Hepatocyte (in vitro differentiated cells): ENCODE measurements at regions not wholly inside any gene's neighbourhood (a gene's known extent, or its start where the extent isn't known, plus 50 kb on each side); places are given as distances from the start of the nearest gene placed in this dataset.

Experiments
- DNase-seq: peaks from one replicate; pipeline ENCODE4 v3.0.0-alpha.2; 2016; ENCODE audit warnings: low spot score
- H2AFZ ChIP-seq: fragments of 200-600 bp; sonication (generic); 2 replicates; pipeline ENCODE4 v1.6.0; 2016; ENCODE audit warnings: antibody characterized with exemption, mild to moderate bottlenecking
- H3K27ac ChIP-seq: fragments of 200-600 bp; sonication (generic); 2 replicates; pipeline ENCODE4 v1.5.1; 2016; ENCODE audit warnings: mild to moderate bottlenecking
- H3K27me3 ChIP-seq: fragments of 200-600 bp; sonication (generic); 2 replicates; pipeline ENCODE4 v1.6.1; 2016
- H3K36me3 ChIP-seq: fragments of 200-600 bp; sonication (generic); replicated peaks from 2 replicates; pipeline ENCODE4 v1.5.1; 2016; ENCODE audit warnings: low read depth; ENCODE audit not compliant: insufficient read depth
- H3K4me1 ChIP-seq: fragments of 200-600 bp; sonication (generic); 2 replicates; pipeline ENCODE4 v1.5.1; 2016; ENCODE audit warnings: mild to moderate bottlenecking, moderate library complexity; ENCODE audit not compliant: insufficient read depth
- H3K4me2 ChIP-seq: fragments of 200-600 bp; sonication (generic); 2 replicates; pipeline ENCODE4 v1.6.0; 2016
- H3K4me3 ChIP-seq: fragments of 200-600 bp; sonication (generic); 2 replicates; pipeline ENCODE4 v1.5.1; 2016; ENCODE audit warnings: mild to moderate bottlenecking
- H3K79me2 ChIP-seq: fragments of 200-600 bp; sonication (generic); 2 replicates; pipeline ENCODE4 v1.6.0; 2017; ENCODE audit warnings: mild to moderate bottlenecking
- H3K9me2 ChIP-seq: fragments of 200-600 bp; sonication (generic); replicated peaks from 2 replicates; pipeline ENCODE4 v1.6.0; 2017; ENCODE audit warnings: mild to moderate bottlenecking; ENCODE audit not compliant: insufficient read depth
- H3K9me3 ChIP-seq: fragments of 200-600 bp; sonication (generic); 2 replicates; pipeline ENCODE4 v1.5.1; 2016; ENCODE audit warnings: low read depth, mild to moderate bottlenecking
- H4K20me1 ChIP-seq: fragments of 200-600 bp; sonication (generic); 2 replicates; pipeline ENCODE4 v1.6.0; 2016; ENCODE audit warnings: mild to moderate bottlenecking; ENCODE audit not compliant: insufficient read depth, poor library complexity, severe bottlenecking
- EZH2 ChIP-seq: fragments of 200-600 bp; sonication (generic); IDR thresholded peaks from 2 replicates; pipeline ENCODE4 v1.6.1; 2016; ENCODE audit warnings: antibody characterized with exemption, mild to moderate bottlenecking, borderline replicate concordance
- EZH2phosphoT487 ChIP-seq: fragments of 200-600 bp; sonication (generic); IDR thresholded peaks from one replicate; pipeline ENCODE4 v1.6.1; 2018; ENCODE audit warnings: antibody characterized with exemption, mild to moderate bottlenecking, low read depth, moderate library complexity; ENCODE audit not compliant: unreplicated experiment, severe bottlenecking
- WGBS: methylation state at CpG from one replicate; pipeline ENCODE4 v1.1.6; 2016; ENCODE audit warnings: low lambda C conversion rate; ENCODE audit errors: missing lambda C conversion rate; 5-methylcytosine and 5-hydroxymethylcytosine counted together
- TF ChIP-seq, protein P1 (sequence below): fragments of 200-600 bp; sonication (generic); IDR thresholded peaks from 2 replicates; pipeline ENCODE4 v1.5.1; 2016; ENCODE audit warnings: antibody characterized with exemption, mild to moderate bottlenecking; ENCODE audit not compliant: poor library complexity

DNA sequence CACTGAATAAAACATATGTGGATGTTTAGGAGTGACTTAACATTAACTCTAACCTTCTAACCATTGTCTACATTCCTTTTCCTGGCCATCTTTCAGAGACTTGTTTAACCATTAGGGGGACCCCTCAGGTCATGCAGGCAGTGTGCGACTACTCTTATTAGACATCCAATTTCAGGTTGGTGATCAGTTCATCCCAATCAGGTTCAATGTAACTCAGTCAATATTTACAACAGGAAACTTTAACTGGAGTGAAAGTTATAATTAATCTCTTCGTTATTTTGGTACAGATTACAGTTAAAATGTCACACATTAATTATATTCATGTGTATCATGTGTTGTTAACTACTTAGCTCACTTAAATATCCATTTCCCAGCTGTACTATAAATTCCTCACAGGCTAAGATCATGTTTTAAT, 68.8 kb upstream of the RGS1 start:
- 52% methylated on average over 2 of the region's 2 CpGs for WGBS
- TF ChIP-seq EZH2phosphoT487, result no peak
- no peak for TF ChIP-seq EZH2
- TF ChIP-seq, protein P1, sequence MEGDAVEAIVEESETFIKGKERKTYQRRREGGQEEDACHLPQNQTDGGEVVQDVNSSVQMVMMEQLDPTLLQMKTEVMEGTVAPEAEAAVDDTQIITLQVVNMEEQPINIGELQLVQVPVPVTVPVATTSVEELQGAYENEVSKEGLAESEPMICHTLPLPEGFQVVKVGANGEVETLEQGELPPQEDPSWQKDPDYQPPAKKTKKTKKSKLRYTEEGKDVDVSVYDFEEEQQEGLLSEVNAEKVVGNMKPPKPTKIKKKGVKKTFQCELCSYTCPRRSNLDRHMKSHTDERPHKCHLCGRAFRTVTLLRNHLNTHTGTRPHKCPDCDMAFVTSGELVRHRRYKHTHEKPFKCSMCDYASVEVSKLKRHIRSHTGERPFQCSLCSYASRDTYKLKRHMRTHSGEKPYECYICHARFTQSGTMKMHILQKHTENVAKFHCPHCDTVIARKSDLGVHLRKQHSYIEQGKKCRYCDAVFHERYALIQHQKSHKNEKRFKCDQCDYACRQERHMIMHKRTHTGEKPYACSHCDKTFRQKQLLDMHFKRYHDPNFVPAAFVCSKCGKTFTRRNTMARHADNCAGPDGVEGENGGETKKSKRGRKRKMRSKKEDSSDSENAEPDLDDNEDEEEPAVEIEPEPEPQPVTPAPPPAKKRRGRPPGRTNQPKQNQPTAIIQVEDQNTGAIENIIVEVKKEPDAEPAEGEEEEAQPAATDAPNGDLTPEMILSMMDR, result peak; percentile 37

DNA sequence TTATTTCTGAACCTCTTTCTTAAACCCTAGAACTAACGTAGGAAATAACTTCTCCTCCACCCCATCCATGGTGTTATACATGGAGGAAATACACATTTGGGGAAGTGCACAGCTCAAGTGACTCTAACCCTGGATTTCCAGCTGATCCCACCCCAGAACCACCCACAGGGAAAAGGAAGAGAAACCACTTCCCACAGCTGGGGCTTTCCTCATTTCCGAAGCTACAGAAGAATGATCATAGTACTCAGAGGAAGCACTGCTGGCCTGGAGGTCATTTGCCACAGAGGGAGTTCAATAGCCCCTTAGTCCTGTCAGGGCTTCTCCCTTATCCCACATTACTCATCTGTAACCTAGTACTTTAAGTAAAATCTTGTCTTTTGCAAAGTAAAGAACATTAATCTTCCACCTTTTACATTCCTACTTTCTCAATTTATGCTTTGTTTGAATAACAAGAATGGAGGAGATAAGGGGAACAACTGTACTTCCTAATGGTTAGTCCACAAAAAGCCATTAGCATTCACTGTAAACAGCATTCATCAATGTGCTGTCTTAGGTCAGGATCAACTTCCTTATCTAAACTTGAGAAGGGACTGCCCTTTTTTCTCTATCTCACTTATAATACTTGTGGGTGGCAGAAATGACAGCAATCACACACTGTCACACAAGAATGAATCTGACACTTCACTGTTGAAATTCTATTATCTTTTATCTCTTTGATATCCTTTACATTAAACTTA, 63.0 kb upstream of the RGS1 start:
- Histone ChIP-seq H3K4me3 (no peak overlapping the region), H3K9me3 (no peaks in the 10 kb centered on the region), H2AFZ (no peak overlapping the region), H3K27me3 (no peaks in the 10 kb centered on the region), H3K79me2 (no peaks in the 10 kb centered on the region), H4K20me1 (no peaks in the 10 kb centered on the region), H3K36me3 (no peaks in the 10 kb centered on the region), H3K4me1 (no peaks in the 10 kb centered on the region), H3K4me2 (no peak overlapping the region), H3K9me2 (no peaks in the 10 kb centered on the region), H3K27ac (no peak overlapping the region)
- no peak for DNase-seq
- 50% methylated on average over 2 of the region's 2 CpGs for WGBS
- TF ChIP-seq, protein P1, result no peak
- no peak for TF ChIP-seq EZH2
- no peak for TF ChIP-seq EZH2phosphoT487

More for the DNA sequence above, 68.8 kb upstream of the RGS1 start:
- Histone ChIP-seq H4K20me1 (no peaks in the 10 kb centered on the region), H3K4me3 (no peak overlapping the region), H3K27ac (no peak overlapping the region), H2AFZ (no peak overlapping the region), H3K27me3 (no peaks in the 10 kb centered on the region), H3K36me3 (no peaks in the 10 kb centered on the region), H3K79me2 (no peaks in the 10 kb centered on the region), H3K4me2 (no peak overlapping the region), H3K9me2 (no peaks in the 10 kb centered on the region), H3K9me3 (no peaks in the 10 kb centered on the region), H3K4me1 (no peaks in the 10 kb centered on the region)
- peak; percentile 27 for DNase-seq

DNA sequence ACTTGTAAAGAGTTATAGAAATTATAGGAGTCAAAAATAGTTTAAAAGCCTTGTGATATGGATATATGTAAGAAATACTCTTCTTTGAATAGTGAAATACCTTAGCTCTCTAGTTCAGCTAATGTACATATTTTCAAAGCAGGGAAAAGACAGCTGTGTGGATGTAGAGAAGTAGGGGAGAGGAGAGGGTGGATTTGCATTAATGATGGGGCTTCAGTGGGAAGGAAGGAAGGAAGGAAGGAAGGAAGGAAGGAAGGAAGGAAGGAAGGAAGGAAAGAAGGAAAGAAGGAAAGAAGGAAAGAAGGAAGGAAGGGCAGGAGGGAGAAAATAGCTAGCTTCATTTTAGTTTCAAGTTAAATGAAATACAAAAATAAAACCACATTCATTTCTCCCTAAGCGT, 62.4 kb upstream of the RGS1 start:
- H3K4me1 ChIP-seq, result no peaks in the 10 kb centered on the region
- 89% methylated on average over 1 of the region's 1 CpG for WGBS
- H4K20me1 ChIP-seq, result no peaks in the 10 kb centered on the region
- H3K9me3 ChIP-seq, result no peaks in the 10 kb centered on the region
- TF ChIP-seq EZH2phosphoT487 (no peak), EZH2 (no peak)
- TF ChIP-seq, protein P1, result no peak
- H3K36me3 ChIP-seq, result no peaks in the 10 kb centered on the region
- H3K79me2 ChIP-seq, result no peaks in the 10 kb centered on the region
- no peak for DNase-seq
- no peaks in the 10 kb centered on the region for H3K27me3 ChIP-seq
- no peak overlapping the region for H2AFZ ChIP-seq
- no peaks in the 10 kb centered on the region for H3K9me2 ChIP-seq
- no peak overlapping the region for H3K27ac ChIP-seq
- no peak overlapping the region for H3K4me3 ChIP-seq
- no peak overlapping the region for H3K4me2 ChIP-seq
